ENCODE measurements at regions not wholly inside any gene's neighbourhood (a gene's known extent, or its start where the extent isn't known, plus 50 kb on each side); places are given as distances from the start of the nearest gene placed in this dataset.

GRCh38 chr16:59905606-59906005 is 1171.5 kb upstream of the GOT2 start:
- no peak overlapping the region for H2AFZ ChIP-seq
- H3K27ac Mint-ChIP-seq = no peak overlapping the region
- DNase-seq (ENCODE audit: low spot score) (no peak), ATAC-seq (no peak)
- H3K79me2 ChIP-seq (replicated peaks; ENCODE audit: insufficient read depth) = no peaks in the 10 kb centered on the region
- H3K9me3 Mint-ChIP-seq = no peaks in the 10 kb centered on the region
- peaks cover 10% of the 10 kb centered on the region for H3K4me1 Mint-ChIP-seq
- no peaks in the 10 kb centered on the region for H3K36me3 Mint-ChIP-seq (ENCODE audit: low read depth)
- no peaks in the 10 kb centered on the region for H3K36me3 ChIP-seq (ENCODE audit: insufficient read depth)
- no peaks in the 10 kb centered on the region for H3K27me3 ChIP-seq (ENCODE audit: insufficient read depth)
- H3K27me3 Mint-ChIP-seq (ENCODE audit: insufficient read depth, low read depth, poor library complexity) = no peaks in the 10 kb centered on the region
- H3K4me1 ChIP-seq (ENCODE audit: insufficient read depth) = peaks cover 8% of the 10 kb centered on the region; the same call in 1 of the 2 replicates
- no peak overlapping the region for H3K27ac ChIP-seq (ENCODE audit: low read depth)
- 0 out of 2 replicates have a peak, but pooled peaks cover 3% of the 10 kb centered on the region for H3K9me2 ChIP-seq (ENCODE audit: insufficient read depth)
- no peak overlapping the region for H3K4me3 ChIP-seq
- no peaks in the 10 kb centered on the region for H3F3A ChIP-seq (replicated peaks; ENCODE audit: low read depth)
- no peaks in the 10 kb centered on the region for H4K20me1 ChIP-seq (replicated peaks; ENCODE audit: insufficient read depth)
- TF ChIP-seq STAT1 (IDR thresholded peaks at IDR 0.05; ENCODE audit: unreplicated experiment) (no peak), POLR2AphosphoS5 (IDR thresholded peaks at IDR 0.05; ENCODE audit: low read depth) (no peak), ETS1 (IDR thresholded peaks at IDR 0.05) (no peak), ZNF331 (CRISPR knock-in tag; IDR thresholded peaks at IDR 0.05; ENCODE audit: low read depth) (no peak), CREB1 (CRISPR knock-in tag; IDR thresholded peaks at IDR 0.05; ENCODE audit: low read depth) (no peak), CTCF (conservative IDR thresholded peaks at IDR 0.05; ENCODE audit: low read depth in 2 of 2) (no peak), EZH2 (IDR thresholded peaks at IDR 0.05; ENCODE audit: low read depth, unreplicated experiment) (no peak), NANOG (IDR thresholded peaks at IDR 0.05; ENCODE audit: borderline replicate concordance) (no peak), JUNB (IDR thresholded peaks at IDR 0.05; ENCODE audit: unreplicated experiment) (no peak), ZNF114 (CRISPR knock-in tag; IDR thresholded peaks at IDR 0.05) (no peak), EZH2phosphoT487 (IDR thresholded peaks at IDR 0.05; ENCODE audit: unreplicated experiment) (no peak)
- TF ChIP-seq, protein P1, sequence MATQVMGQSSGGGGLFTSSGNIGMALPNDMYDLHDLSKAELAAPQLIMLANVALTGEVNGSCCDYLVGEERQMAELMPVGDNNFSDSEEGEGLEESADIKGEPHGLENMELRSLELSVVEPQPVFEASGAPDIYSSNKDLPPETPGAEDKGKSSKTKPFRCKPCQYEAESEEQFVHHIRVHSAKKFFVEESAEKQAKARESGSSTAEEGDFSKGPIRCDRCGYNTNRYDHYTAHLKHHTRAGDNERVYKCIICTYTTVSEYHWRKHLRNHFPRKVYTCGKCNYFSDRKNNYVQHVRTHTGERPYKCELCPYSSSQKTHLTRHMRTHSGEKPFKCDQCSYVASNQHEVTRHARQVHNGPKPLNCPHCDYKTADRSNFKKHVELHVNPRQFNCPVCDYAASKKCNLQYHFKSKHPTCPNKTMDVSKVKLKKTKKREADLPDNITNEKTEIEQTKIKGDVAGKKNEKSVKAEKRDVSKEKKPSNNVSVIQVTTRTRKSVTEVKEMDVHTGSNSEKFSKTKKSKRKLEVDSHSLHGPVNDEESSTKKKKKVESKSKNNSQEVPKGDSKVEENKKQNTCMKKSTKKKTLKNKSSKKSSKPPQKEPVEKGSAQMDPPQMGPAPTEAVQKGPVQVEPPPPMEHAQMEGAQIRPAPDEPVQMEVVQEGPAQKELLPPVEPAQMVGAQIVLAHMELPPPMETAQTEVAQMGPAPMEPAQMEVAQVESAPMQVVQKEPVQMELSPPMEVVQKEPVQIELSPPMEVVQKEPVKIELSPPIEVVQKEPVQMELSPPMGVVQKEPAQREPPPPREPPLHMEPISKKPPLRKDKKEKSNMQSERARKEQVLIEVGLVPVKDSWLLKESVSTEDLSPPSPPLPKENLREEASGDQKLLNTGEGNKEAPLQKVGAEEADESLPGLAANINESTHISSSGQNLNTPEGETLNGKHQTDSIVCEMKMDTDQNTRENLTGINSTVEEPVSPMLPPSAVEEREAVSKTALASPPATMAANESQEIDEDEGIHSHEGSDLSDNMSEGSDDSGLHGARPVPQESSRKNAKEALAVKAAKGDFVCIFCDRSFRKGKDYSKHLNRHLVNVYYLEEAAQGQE (IDR thresholded peaks at IDR 0.05; ENCODE audit: unreplicated experiment) = no peak
- TF ChIP-seq, protein P2, sequence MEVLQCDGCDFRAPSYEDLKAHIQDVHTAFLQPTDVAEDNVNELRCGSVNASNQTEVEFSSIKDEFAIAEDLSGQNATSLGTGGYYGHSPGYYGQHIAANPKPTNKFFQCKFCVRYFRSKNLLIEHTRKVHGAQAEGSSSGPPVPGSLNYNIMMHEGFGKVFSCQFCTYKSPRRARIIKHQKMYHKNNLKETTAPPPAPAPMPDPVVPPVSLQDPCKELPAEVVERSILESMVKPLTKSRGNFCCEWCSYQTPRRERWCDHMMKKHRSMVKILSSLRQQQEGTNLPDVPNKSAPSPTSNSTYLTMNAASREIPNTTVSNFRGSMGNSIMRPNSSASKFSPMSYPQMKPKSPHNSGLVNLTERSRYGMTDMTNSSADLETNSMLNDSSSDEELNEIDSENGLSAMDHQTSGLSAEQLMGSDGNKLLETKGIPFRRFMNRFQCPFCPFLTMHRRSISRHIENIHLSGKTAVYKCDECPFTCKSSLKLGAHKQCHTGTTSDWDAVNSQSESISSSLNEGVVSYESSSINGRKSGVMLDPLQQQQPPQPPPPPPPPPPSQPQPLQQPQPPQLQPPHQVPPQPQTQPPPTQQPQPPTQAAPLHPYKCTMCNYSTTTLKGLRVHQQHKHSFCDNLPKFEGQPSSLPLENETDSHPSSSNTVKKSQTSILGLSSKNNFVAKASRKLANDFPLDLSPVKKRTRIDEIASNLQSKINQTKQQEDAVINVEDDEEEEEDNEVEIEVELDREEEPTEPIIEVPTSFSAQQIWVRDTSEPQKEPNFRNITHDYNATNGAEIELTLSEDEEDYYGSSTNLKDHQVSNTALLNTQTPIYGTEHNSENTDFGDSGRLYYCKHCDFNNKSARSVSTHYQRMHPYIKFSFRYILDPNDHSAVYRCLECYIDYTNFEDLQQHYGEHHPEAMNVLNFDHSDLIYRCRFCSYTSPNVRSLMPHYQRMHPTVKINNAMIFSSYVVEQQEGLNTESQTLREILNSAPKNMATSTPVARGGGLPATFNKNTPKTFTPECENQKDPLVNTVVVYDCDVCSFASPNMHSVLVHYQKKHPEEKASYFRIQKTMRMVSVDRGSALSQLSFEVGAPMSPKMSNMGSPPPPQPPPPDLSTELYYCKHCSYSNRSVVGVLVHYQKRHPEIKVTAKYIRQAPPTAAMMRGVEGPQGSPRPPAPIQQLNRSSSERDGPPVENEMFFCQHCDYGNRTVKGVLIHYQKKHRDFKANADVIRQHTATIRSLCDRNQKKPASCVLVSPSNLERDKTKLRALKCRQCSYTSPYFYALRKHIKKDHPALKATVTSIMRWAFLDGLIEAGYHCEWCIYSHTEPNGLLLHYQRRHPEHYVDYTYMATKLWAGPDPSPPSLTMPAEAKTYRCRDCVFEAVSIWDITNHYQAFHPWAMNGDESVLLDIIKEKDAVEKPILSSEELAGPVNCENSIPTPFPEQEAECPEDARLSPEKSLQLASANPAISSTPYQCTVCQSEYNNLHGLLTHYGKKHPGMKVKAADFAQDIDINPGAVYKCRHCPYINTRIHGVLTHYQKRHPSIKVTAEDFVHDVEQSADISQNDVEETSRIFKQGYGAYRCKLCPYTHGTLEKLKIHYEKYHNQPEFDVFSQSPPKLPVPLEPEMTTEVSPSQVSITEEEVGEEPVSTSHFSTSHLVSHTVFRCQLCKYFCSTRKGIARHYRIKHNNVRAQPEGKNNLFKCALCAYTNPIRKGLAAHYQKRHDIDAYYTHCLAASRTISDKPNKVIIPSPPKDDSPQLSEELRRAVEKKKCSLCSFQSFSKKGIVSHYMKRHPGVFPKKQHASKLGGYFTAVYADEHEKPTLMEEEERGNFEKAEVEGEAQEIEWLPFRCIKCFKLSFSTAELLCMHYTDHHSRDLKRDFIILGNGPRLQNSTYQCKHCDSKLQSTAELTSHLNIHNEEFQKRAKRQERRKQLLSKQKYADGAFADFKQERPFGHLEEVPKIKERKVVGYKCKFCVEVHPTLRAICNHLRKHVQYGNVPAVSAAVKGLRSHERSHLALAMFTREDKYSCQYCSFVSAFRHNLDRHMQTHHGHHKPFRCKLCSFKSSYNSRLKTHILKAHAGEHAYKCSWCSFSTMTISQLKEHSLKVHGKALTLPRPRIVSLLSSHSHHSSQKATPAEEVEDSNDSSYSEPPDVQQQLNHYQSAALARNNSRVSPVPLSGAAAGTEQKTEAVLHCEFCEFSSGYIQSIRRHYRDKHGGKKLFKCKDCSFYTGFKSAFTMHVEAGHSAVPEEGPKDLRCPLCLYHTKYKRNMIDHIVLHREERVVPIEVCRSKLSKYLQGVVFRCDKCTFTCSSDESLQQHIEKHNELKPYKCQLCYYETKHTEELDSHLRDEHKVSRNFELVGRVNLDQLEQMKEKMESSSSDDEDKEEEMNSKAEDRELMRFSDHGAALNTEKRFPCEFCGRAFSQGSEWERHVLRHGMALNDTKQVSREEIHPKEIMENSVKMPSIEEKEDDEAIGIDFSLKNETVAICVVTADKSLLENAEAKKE (CRISPR knock-in tag; IDR thresholded peaks at IDR 0.05) = no peak
- no peak overlapping the region for H3K4me3 Mint-ChIP-seq
- no peak overlapping the region for H3K4me2 ChIP-seq
